ENCODE measurements at regions not wholly inside any gene's neighbourhood (a gene's known extent, or its start where the extent isn't known, plus 50 kb on each side); places are given as distances from the start of the nearest gene placed in this dataset.

DNA sequence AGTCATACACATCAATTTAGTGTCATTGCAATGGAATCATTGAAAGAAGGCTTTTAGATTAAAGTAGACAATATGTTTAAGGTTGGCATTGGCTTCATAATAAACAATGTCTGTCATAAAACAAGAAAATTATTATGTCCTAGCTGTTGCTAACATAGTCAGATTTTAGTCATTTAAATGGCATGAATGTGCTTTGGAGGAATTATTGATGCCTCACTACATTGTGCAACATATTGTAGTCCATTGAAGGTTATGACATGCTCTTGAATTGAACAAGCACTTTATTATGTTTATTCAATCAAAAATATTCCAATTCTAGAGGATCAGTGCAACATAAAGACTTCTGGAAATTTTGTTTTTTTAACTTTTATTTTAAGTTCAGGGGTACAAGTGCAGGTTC is 489.8 kb upstream of the AMOT start:
- TF ChIP-seq, protein P1, sequence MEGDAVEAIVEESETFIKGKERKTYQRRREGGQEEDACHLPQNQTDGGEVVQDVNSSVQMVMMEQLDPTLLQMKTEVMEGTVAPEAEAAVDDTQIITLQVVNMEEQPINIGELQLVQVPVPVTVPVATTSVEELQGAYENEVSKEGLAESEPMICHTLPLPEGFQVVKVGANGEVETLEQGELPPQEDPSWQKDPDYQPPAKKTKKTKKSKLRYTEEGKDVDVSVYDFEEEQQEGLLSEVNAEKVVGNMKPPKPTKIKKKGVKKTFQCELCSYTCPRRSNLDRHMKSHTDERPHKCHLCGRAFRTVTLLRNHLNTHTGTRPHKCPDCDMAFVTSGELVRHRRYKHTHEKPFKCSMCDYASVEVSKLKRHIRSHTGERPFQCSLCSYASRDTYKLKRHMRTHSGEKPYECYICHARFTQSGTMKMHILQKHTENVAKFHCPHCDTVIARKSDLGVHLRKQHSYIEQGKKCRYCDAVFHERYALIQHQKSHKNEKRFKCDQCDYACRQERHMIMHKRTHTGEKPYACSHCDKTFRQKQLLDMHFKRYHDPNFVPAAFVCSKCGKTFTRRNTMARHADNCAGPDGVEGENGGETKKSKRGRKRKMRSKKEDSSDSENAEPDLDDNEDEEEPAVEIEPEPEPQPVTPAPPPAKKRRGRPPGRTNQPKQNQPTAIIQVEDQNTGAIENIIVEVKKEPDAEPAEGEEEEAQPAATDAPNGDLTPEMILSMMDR (IDR thresholded peaks at IDR 0.05): no peak
- TF ChIP-seq EP300 (IDR thresholded peaks at IDR 0.05) (no peak), POLR2A (IDR thresholded peaks at IDR 0.05) (no peak), POLR2AphosphoS5 (IDR thresholded peaks at IDR 0.05) (no peak)
